CD14-positive monocyte (primary cell): ENCODE measurements at regions not wholly inside any gene's neighbourhood (a gene's known extent, or its start where the extent isn't known, plus 50 kb on each side); places are given as distances from the start of the nearest gene placed in this dataset.

Experiments
- DNase-seq, 3 donors: peaks; one replicate each; pipeline ENCODE4 v3.0.0-alpha.2; 2011 to 2022
- H2AFZ ChIP-seq: 2 replicates; pipeline ENCODE4 v1.6.0; 2012; ENCODE audit warnings: mild to moderate bottlenecking, low read depth, low read length, inconsistent platforms; ENCODE audit not compliant: insufficient read depth, poor library complexity, severe bottlenecking
- H3K27ac ChIP-seq, 2 donors: 1 replicate in 1 of 2; 2 replicates in 1 of 2; pipeline ENCODE4 v1.5.1; 2012 to 2013; ENCODE audit warnings: low read length in 2 of 2, control low read depth in 1 of 2, inconsistent platforms in 1 of 2, low read depth in 1 of 2, mild to moderate bottlenecking in 1 of 2
- H3K27me3 ChIP-seq, 2 donors: one replicate each; pipeline versions ENCODE4 v1.6.0 to v1.6.1; 2011 to 2013; ENCODE audit warnings: low read length in 2 of 2; ENCODE audit not compliant: control insufficient read depth in 2 of 2, insufficient read depth in 2 of 2
- H3K36me3 ChIP-seq, 2 donors: replicated peaks in 1 of 2; 1 replicate in 1 of 2; 2 replicates in 1 of 2; pipeline versions ENCODE4 v1.5.1 to v1.6.1; 2012 to 2013; ENCODE audit warnings: low read length in 2 of 2, control low read depth in 1 of 2, inconsistent platforms in 1 of 2, mild to moderate bottlenecking in 1 of 2; ENCODE audit not compliant: insufficient read depth in 2 of 2, control insufficient read depth in 1 of 2
- H3K4me1 ChIP-seq, 2 donors: 1 replicate in 1 of 2; 2 replicates in 1 of 2; pipeline versions ENCODE4 v1.5.1 to v1.6.1; 2012 to 2013; ENCODE audit warnings: low read length in 2 of 2, control low read depth in 1 of 2, inconsistent platforms in 1 of 2, mild to moderate bottlenecking in 1 of 2, moderate library complexity in 1 of 2; ENCODE audit not compliant: insufficient read depth in 2 of 2, control insufficient read depth in 1 of 2
- H3K4me2 ChIP-seq: replicated peaks from 2 replicates; pipeline ENCODE3; 2012; ENCODE audit warnings: low read length, moderate library complexity, mild to moderate bottlenecking; ENCODE audit not compliant: poor library complexity, severe bottlenecking; ENCODE audit errors: extremely low read depth
- H3K4me3 ChIP-seq, 3 experiments: fragments of 200-600 bp in 1 of 3; sonication (generic) in 1 of 3; replicated peaks in 1 of 3; 1 replicate in 2 of 3; 2 replicates in 1 of 3; pipeline ENCODE4 v1.5.1; 2011 to 2013; ENCODE audit warnings: low read length in 3 of 3, mild to moderate bottlenecking in 3 of 3, control low read depth in 2 of 3, low read depth in 2 of 3, inconsistent platforms in 1 of 3, moderate library complexity in 1 of 3
- H3K79me2 ChIP-seq: 2 replicates; pipeline ENCODE4 v1.6.0; 2012; ENCODE audit warnings: mild to moderate bottlenecking, control low read depth, inconsistent platforms, low read length, moderate library complexity; ENCODE audit not compliant: insufficient read depth
- H3K9ac ChIP-seq: 2 replicates; pipeline ENCODE4 v1.6.0; 2017; ENCODE audit warnings: low read length, mild to moderate bottlenecking; ENCODE audit not compliant: insufficient read depth, poor library complexity, severe bottlenecking
- H3K9me3 ChIP-seq, 2 donors: replicated peaks in 1 of 2; 1 replicate in 1 of 2; 2 replicates in 1 of 2; pipeline versions ENCODE4 v1.5.1 to v1.6.1; 2012 to 2013; ENCODE audit warnings: low read length in 2 of 2, control low read depth in 1 of 2; ENCODE audit not compliant: control insufficient read depth in 1 of 2, insufficient read depth in 1 of 2
- H4K20me1 ChIP-seq: 2 replicates; pipeline ENCODE4 v1.6.0; 2012; ENCODE audit warnings: mild to moderate bottlenecking, low read length, control low read depth, moderate library complexity; ENCODE audit not compliant: insufficient read depth
- H3K27ac Mint-ChIP-seq, 7 donors: one replicate each; pipeline ENCODE4 v1.8.0; 2020; ENCODE audit warnings: mild to moderate bottlenecking in 7 of 7, mixed read lengths in 7 of 7, moderate library complexity in 6 of 7, inconsistent platforms in 2 of 7
- H3K27me3 Mint-ChIP-seq, 3 donors: one replicate each; pipeline ENCODE4 v1.8.0; 2021 to 2022; ENCODE audit warnings: low read depth in 3 of 3, mild to moderate bottlenecking in 3 of 3, mixed read lengths in 3 of 3, moderate library complexity in 3 of 3, inconsistent platforms in 1 of 3
- H3K36me3 Mint-ChIP-seq, 2 donors: one replicate each; pipeline ENCODE4 v1.8.0; 2020; ENCODE audit warnings: mixed read lengths in 2 of 2, inconsistent platforms in 1 of 2, mild to moderate bottlenecking in 1 of 2
- H3K4me1 Mint-ChIP-seq: one replicate; pipeline ENCODE4 v1.8.0; 2020; ENCODE audit warnings: mild to moderate bottlenecking, mixed read lengths
- H3K4me3 Mint-ChIP-seq, 2 donors: one replicate each; pipeline ENCODE4 v1.8.0; 2020; ENCODE audit warnings: mild to moderate bottlenecking in 2 of 2, mixed read lengths in 2 of 2, moderate library complexity in 1 of 2
- H3K9me3 Mint-ChIP-seq, 7 donors: one replicate each; pipeline ENCODE4 v1.8.0; 2020 to 2022; ENCODE audit warnings: mixed read lengths in 7 of 7, mild to moderate bottlenecking in 6 of 7, moderate library complexity in 6 of 7, inconsistent platforms in 2 of 7
- CTCF ChIP-seq: fragments of 200-600 bp; IDR thresholded peaks from one replicate; pipeline ENCODE4 v1.8.0; 2022; ENCODE audit warnings: antibody characterized with exemption, mild to moderate bottlenecking
- WGBS: methylation state at CpG from one replicate; pipeline ENCODE4 v1.1.5; 2013; ENCODE audit warnings: missing lambda C conversion rate; ENCODE audit not compliant: insufficient coverage; 5-methylcytosine and 5-hydroxymethylcytosine counted together
- intact Hi-C, 2 donors: fragments of 100-400 bp; cut with micrococcal nuclease; formaldehyde crosslinking; loops; one replicate each; pipeline versions ENCODE4 v1.15.0 to v1.15.1; 2023

- intact Hi-C loops, result no loop called here
- TF ChIP-seq CTCF, result no peak
- no peaks in the 10 kb centered on the region for H3K9me3 ChIP-seq
- no peaks in the 10 kb centered on the region for H3K36me3 ChIP-seq
- no peak overlapping the region for H3K4me3 Mint-ChIP-seq
- peaks cover 0 to 3% (median 0%) of the 10 kb centered on the region in 3 donors for H3K27me3 Mint-ChIP-seq
- no peaks in the 10 kb centered on the region for H3K36me3 Mint-ChIP-seq
- 0% methylated on average over 2 of the region's 4 CpGs for WGBS
- no peak overlapping the region for H3K4me3 ChIP-seq
- no peak overlapping the region for H3K27ac ChIP-seq
- no peak overlapping the region for H3K9ac ChIP-seq
- H3K4me2 ChIP-seq, result no peak overlapping the region
- H3K4me1 ChIP-seq, result peaks cover 41 to 43% of the 10 kb centered on the region in 2 donors
- peaks cover 0 to 4% (median 0%) of the 10 kb centered on the region in 7 donors for H3K9me3 Mint-ChIP-seq
- H3K27me3 ChIP-seq, result no peaks in the 10 kb centered on the region
- DNase-seq, result peak; percentile 44 to 80 (median 70)
- no peaks in the 10 kb centered on the region for H3K79me2 ChIP-seq
- H3K27ac Mint-ChIP-seq, result peak overlapping the region in 5 of 7 donors; percentile 2 to 84 (median 41)
- H2AFZ ChIP-seq, result no peak overlapping the region
- peaks cover 35% of the 10 kb centered on the region for H3K4me1 Mint-ChIP-seq
- no peaks in the 10 kb centered on the region for H4K20me1 ChIP-seq
These were observed 1108.3 kb upstream of the KLHL29 start for GRCh38 chr2:22276696-22277095.

GRCh38 chr2:22279541-22279940 lies 1105.4 kb upstream of the KLHL29 start:
- no peaks in the 10 kb centered on the region for H4K20me1 ChIP-seq
- no peak for TF ChIP-seq CTCF
- no peaks in the 10 kb centered on the region for H3K79me2 ChIP-seq
- peaks cover 0 to 2% (median 0%) of the 10 kb centered on the region in 7 donors for H3K9me3 Mint-ChIP-seq
- peaks cover 40% of the 10 kb centered on the region for H3K4me1 Mint-ChIP-seq
- no peaks in the 10 kb centered on the region for H3K9me3 ChIP-seq
- no peaks in the 10 kb centered on the region for H3K36me3 ChIP-seq
- H3K27me3 Mint-ChIP-seq, result peaks cover 0 to 8% (median 0%) of the 10 kb centered on the region in 3 donors
- H3K36me3 Mint-ChIP-seq, result no peaks in the 10 kb centered on the region
- no peak overlapping the region for H3K9ac ChIP-seq
- no peak overlapping the region for H3K27ac ChIP-seq
- no peak overlapping the region for H3K4me3 ChIP-seq
- intact Hi-C loops, result no loop called here
- H3K27ac Mint-ChIP-seq, result no peak overlapping the region
- H3K4me3 Mint-ChIP-seq, result no peak overlapping the region
- peaks cover 48 to 53% of the 10 kb centered on the region in 2 donors for H3K4me1 ChIP-seq
- no peak overlapping the region for H2AFZ ChIP-seq
- no peaks in the 10 kb centered on the region for H3K27me3 ChIP-seq
- no peak for DNase-seq
- H3K4me2 ChIP-seq, result no peak overlapping the region
